AG04450 (cell line): ENCODE measurements at regions not wholly inside any gene's neighbourhood (a gene's known extent, or its start where the extent isn't known, plus 50 kb on each side); places are given as distances from the start of the nearest gene placed in this dataset.

ENCODE experiments used
- CTCF ChIA-PET: fragments of 300-600, 350-600 bp; formaldehyde crosslinking; extraction: SDS; loops from one replicate; lab custom pipeline; 2022; ENCODE audit warnings: antibody characterized with exemption, inconsistent platforms; lab: Charles Lee
- POLR2A ChIA-PET: fragments of 350-600 bp; formaldehyde crosslinking; extraction: SDS; loops from one replicate; lab custom pipeline; 2021; ENCODE audit warnings: antibody characterized with exemption, inconsistent platforms; lab: Yijun Ruan, JAX
- DNase-seq: peaks from one replicate; pipeline ENCODE4 v3.0.0-alpha.2; 2011; ENCODE audit warnings: low read depth, low spot score
- H3K27ac ChIP-seq: one replicate; pipeline ENCODE4 v1.5.1; 2012; ENCODE audit warnings: low read depth, low read length, control low read depth
- H3K27me3 ChIP-seq: one replicate; pipeline ENCODE4 v1.6.0; 2012; ENCODE audit warnings: low read length; ENCODE audit not compliant: control insufficient read depth, insufficient read depth
- H3K4me3 ChIP-seq: 2 replicates; pipeline ENCODE4 v1.5.1; 2011; ENCODE audit warnings: mild to moderate bottlenecking, low read depth, low read length, control low read depth
- H3K9me3 ChIP-seq: 2 replicates; pipeline ENCODE4 v1.5.1; 2012; ENCODE audit warnings: low read length; ENCODE audit not compliant: control insufficient read depth, insufficient read depth
- TF ChIP-seq, protein P1 (sequence below): IDR thresholded peaks from 2 replicates; pipeline ENCODE4 v1.5.1; 2011; ENCODE audit warnings: low read depth, low read length, control low read depth, inconsistent platforms

DNA sequence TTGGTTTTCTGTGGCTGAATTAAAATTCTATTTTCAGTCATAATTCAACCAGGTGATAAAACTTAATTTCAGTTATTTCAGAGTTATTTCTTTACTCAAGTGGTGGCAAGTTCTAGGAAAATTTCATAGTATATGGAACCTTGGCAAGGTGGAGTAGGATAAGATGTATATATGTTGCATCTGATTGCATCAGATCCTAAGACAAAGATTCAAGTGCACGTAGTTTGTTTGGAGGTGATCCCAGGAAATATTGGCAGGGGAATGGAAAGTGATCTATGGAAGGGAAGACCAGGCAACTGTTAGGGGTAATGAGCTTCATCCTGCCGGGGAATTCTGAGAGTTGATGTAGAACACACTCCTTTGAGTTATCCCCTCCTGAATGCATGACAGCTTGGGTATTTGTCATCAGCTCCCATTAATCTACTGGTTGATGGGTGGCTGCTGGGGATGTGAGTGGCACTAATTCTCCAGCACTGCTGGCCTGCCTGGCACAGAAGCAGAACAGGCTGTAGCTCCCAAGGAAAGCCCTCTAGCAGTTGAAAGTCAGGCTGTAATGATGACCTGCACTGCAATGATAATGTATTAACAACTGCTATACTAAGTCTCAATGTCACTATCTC lies 52.2 kb upstream of the TOM1L1 start:
- CTCF ChIA-PET = no interaction called here
- POLR2A ChIA-PET = no interaction called here
- H3K27ac ChIP-seq = no peak overlapping the region
- H3K9me3 ChIP-seq = no peaks in the 10 kb centered on the region
- no peaks in the 10 kb centered on the region for H3K27me3 ChIP-seq
- TF ChIP-seq, protein P1, sequence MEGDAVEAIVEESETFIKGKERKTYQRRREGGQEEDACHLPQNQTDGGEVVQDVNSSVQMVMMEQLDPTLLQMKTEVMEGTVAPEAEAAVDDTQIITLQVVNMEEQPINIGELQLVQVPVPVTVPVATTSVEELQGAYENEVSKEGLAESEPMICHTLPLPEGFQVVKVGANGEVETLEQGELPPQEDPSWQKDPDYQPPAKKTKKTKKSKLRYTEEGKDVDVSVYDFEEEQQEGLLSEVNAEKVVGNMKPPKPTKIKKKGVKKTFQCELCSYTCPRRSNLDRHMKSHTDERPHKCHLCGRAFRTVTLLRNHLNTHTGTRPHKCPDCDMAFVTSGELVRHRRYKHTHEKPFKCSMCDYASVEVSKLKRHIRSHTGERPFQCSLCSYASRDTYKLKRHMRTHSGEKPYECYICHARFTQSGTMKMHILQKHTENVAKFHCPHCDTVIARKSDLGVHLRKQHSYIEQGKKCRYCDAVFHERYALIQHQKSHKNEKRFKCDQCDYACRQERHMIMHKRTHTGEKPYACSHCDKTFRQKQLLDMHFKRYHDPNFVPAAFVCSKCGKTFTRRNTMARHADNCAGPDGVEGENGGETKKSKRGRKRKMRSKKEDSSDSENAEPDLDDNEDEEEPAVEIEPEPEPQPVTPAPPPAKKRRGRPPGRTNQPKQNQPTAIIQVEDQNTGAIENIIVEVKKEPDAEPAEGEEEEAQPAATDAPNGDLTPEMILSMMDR = no peak
- DNase-seq = no peak
- no peak overlapping the region for H3K4me3 ChIP-seq

- Histone ChIP-seq H3K9me3 (no peaks in the 10 kb centered on the region), H3K4me3 (no peak overlapping the region), H3K27me3 (no peaks in the 10 kb centered on the region), H3K27ac (no peak overlapping the region)
- TF ChIP-seq, protein P1 = no peak
- ChIA-PET CTCF (interaction anchor here (0.6 kb wide), 1 partner anchor 73 kb away, joined by 3 read pairs; no protein-coding TSS in a partner anchor), POLR2A (no interaction called here)
- DNase-seq = no peak
Measured at GRCh38 chr17:54849660-54850059, 51.0 kb upstream of the TOM1L1 start.
